Neuronal stem cell (in vitro differentiated cells): ENCODE measurements at regions not wholly inside any gene's neighbourhood (a gene's known extent, or its start where the extent isn't known, plus 50 kb on each side); places are given as distances from the start of the nearest gene placed in this dataset.
A peak's percentile ranks its signal among the peaks of the same experiment; 100 is the strongest.

ENCODE experiments used
- DNase-seq: peaks from one replicate; pipeline ENCODE4 v3.0.0-alpha.2; 2013; ENCODE audit warnings: low spot score
- H2AFZ ChIP-seq: one replicate; pipeline ENCODE4 v1.6.1; 2013; ENCODE audit warnings: mild to moderate bottlenecking, low read length, inconsistent platforms
- H2AK5ac ChIP-seq: 2 replicates; pipeline ENCODE4 v1.6.1; 2013; ENCODE audit warnings: low read depth, mild to moderate bottlenecking, inconsistent platforms, low read length, moderate library complexity, mixed read lengths
- H2BK120ac ChIP-seq: 2 replicates; pipeline ENCODE4 v1.6.1; 2013; ENCODE audit warnings: low read depth, mild to moderate bottlenecking, inconsistent platforms, low read length, moderate library complexity, mixed read lengths
- H2BK12ac ChIP-seq: one replicate; pipeline ENCODE4 v1.6.1; 2013; ENCODE audit warnings: low read length, inconsistent platforms
- H2BK15ac ChIP-seq: 2 replicates; pipeline ENCODE4 v1.6.1; 2013; ENCODE audit warnings: mild to moderate bottlenecking, low read length, inconsistent platforms, mixed read lengths
- H2BK5ac ChIP-seq: one replicate; pipeline ENCODE4 v1.6.1; 2013; ENCODE audit warnings: inconsistent platforms, mild to moderate bottlenecking, low read length, moderate library complexity
- H3K14ac ChIP-seq: one replicate; pipeline ENCODE4 v1.6.1; 2013; ENCODE audit warnings: low read length, inconsistent platforms
- H3K18ac ChIP-seq: 2 replicates; pipeline ENCODE4 v1.6.1; 2013; ENCODE audit warnings: low read length, inconsistent platforms
- H3K23ac ChIP-seq: 2 replicates; pipeline ENCODE4 v1.6.1; 2013; ENCODE audit warnings: low read depth, mild to moderate bottlenecking, mixed read lengths, low read length, inconsistent platforms; ENCODE audit not compliant: poor library complexity
- H3K27ac ChIP-seq: replicated peaks from 3 replicates; pipeline ENCODE4 v1.5.1; 2013; ENCODE audit warnings: low read length, inconsistent platforms
- H3K27me3 ChIP-seq, 3 experiments: 2 replicates each; pipeline ENCODE4 v1.6.1; 2013; ENCODE audit warnings: low read length in 3 of 3, mild to moderate bottlenecking in 2 of 3, inconsistent platforms in 1 of 3, low read depth in 1 of 3, mixed read lengths in 1 of 3, moderate library complexity in 1 of 3; ENCODE audit not compliant: control insufficient read depth in 3 of 3, insufficient read depth in 3 of 3
- H3K36me3 ChIP-seq, 2 donors: replicated peaks in 1 of 2; 2 replicates each; pipeline ENCODE4 v1.6.1; 2013; ENCODE audit warnings: low read length in 2 of 2; ENCODE audit not compliant: control insufficient read depth in 2 of 2, insufficient read depth in 2 of 2
- H3K4ac ChIP-seq: 2 replicates; pipeline ENCODE4 v1.6.1; 2013; ENCODE audit warnings: inconsistent platforms, mild to moderate bottlenecking, low read length, moderate library complexity
- H3K4me1 ChIP-seq, 2 donors: 1 replicate in 1 of 2; 2 replicates in 1 of 2; pipeline ENCODE4 v1.6.1; 2013; ENCODE audit warnings: low read length in 2 of 2, low read depth in 1 of 2; ENCODE audit not compliant: control insufficient read depth in 2 of 2, insufficient read depth in 1 of 2
- H3K4me2 ChIP-seq: one replicate; pipeline ENCODE4 v1.6.1; 2013; ENCODE audit warnings: mild to moderate bottlenecking, low read length, inconsistent platforms; ENCODE audit not compliant: insufficient read depth, poor library complexity, severe bottlenecking
- H3K4me3 ChIP-seq, 2 donors: 2 replicates each; pipeline ENCODE4 v1.5.1; 2013; ENCODE audit warnings: low read length in 2 of 2, mild to moderate bottlenecking in 2 of 2, inconsistent platforms in 1 of 2, moderate library complexity in 1 of 2
- H3K79me1 ChIP-seq: one replicate; pipeline ENCODE4 v1.6.1; 2013; ENCODE audit warnings: low read depth, mild to moderate bottlenecking, inconsistent platforms, low read length, moderate library complexity
- H3K9ac ChIP-seq: one replicate; pipeline ENCODE4 v1.6.1; 2013; ENCODE audit warnings: mild to moderate bottlenecking, low read depth, low read length, inconsistent platforms; ENCODE audit not compliant: poor library complexity
- H3K9me3 ChIP-seq, 2 donors: replicated peaks in 1 of 2; 2 replicates each; pipeline versions ENCODE3 to v1.6.1; 2013; ENCODE audit warnings: low read length in 2 of 2, mild to moderate bottlenecking in 2 of 2, inconsistent platforms in 1 of 2, low read depth in 1 of 2, mixed read lengths in 1 of 2, moderate library complexity in 1 of 2; ENCODE audit not compliant: control insufficient read depth in 2 of 2, insufficient read depth in 1 of 2
- H4K8ac ChIP-seq: one replicate; pipeline ENCODE4 v1.6.1; 2013; ENCODE audit warnings: low read depth, mild to moderate bottlenecking, inconsistent platforms, low read length, moderate library complexity
- H4K91ac ChIP-seq: one replicate; pipeline ENCODE4 v1.6.1; 2013; ENCODE audit warnings: low read length, low read depth, mild to moderate bottlenecking, inconsistent platforms; ENCODE audit not compliant: poor library complexity
- WGBS, 2 donors: extraction: QIAGEN DNeasy Blood & Tissue Kit; methylation state at CpG; one replicate each; pipeline ENCODE4 v1.1.7; 2013; ENCODE audit warnings: missing lambda C conversion rate in 2 of 2, mixed read lengths in 1 of 2; ENCODE audit not compliant: insufficient read length in 2 of 2, insufficient replicate concordance in 1 of 2; ENCODE audit errors: extremely low coverage in 2 of 2; 5-methylcytosine and 5-hydroxymethylcytosine counted together

- H4K8ac ChIP-seq = no peak overlapping the region
- H3K4me3 ChIP-seq = no peak overlapping the region
- DNase-seq = no peak
- no peak overlapping the region for H2BK5ac ChIP-seq
- H4K91ac ChIP-seq = no peak overlapping the region
- H3K9ac ChIP-seq = no peak overlapping the region
- H3K27ac ChIP-seq = no peak overlapping the region
- H3K36me3 ChIP-seq = no peaks in the 10 kb centered on the region
- H3K4me1 ChIP-seq = peaks cover 0 to 6% of the 10 kb centered on the region in 2 donors
- H3K18ac ChIP-seq = no peak overlapping the region
- H3K23ac ChIP-seq = no peak overlapping the region
- H2BK15ac ChIP-seq = no peak overlapping the region
- H3K79me1 ChIP-seq = no peaks in the 10 kb centered on the region
- no peaks in the 10 kb centered on the region for H3K9me3 ChIP-seq
- H3K27me3 ChIP-seq = no peaks in the 10 kb centered on the region
- no peak overlapping the region for H2BK12ac ChIP-seq
- WGBS, 2 donors = no CpG with 5 or more reads among the region's 2 CpGs
- no peak overlapping the region for H2AK5ac ChIP-seq
- H3K4me2 ChIP-seq = no peak overlapping the region
- no peak overlapping the region for H3K4ac ChIP-seq
- H3K14ac ChIP-seq = no peak overlapping the region
- H2AFZ ChIP-seq = no peak overlapping the region
- no peak overlapping the region for H2BK120ac ChIP-seq
Measured at GRCh38 chr16:54453871-54454270, 167.3 kb upstream of the IRX3 start.

DNA sequence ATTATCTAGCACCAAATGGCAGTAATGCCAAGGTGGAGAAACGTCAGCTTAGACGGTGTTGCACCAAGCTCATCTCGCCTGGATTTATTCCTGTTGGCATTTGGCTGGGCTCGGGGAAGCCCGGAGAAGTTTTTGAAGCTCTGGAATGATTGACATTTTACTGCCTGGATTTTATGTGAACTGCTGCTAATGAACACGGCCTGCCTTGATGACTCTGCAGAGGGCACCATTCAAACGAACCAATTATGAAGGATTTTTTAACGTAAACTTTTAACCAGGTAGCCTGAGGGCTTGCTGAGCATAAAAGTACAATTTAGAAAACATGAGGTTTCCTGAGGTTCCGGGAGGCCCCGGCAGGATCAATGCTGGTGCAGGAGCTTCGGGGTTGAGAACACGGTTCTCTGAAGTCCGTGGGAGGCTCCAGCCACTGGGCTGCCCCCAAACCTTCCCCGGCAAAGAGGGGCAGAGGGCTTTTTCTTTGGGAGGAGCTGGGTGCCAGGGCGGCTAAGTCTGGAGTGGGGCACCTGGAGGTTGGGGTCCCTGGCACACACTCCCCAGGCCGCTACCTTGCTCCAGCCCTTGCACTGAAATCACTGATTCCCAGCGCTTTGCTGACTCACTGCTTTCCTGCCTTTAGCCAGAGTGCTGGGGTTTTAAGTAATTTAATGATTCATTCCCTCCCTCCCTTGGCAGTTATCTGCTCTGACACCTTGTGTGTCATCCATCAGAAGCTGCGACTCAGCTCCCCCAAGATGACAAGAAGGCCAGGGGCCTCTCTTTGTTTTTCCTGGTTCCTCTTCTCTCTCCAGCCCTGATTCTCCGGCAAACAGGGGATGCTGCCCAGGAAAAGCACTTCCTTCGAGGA, 161.2 kb upstream of the IRX3 start:
- Histone ChIP-seq H3K23ac (no peak overlapping the region), H3K27ac (no peak overlapping the region), H4K91ac (no peak overlapping the region), H3K4me2 (no peak overlapping the region), H2AFZ (no peak overlapping the region), H2BK15ac (no peak overlapping the region), H2AK5ac (no peak overlapping the region), H2BK12ac (no peak overlapping the region), H4K8ac (no peak overlapping the region), H3K18ac (no peak overlapping the region), H2BK5ac (no peak overlapping the region), H3K36me3 (no peaks in the 10 kb centered on the region), H2BK120ac (no peak overlapping the region), H3K4ac (no peak overlapping the region), H3K9ac (no peak overlapping the region), H3K9me3 (peaks cover 0 to 6% of the 10 kb centered on the region in 2 donors), H3K27me3 (peaks cover 0 to 3% (median 0%) of the 10 kb centered on the region in 3 experiments), H3K79me1 (no peaks in the 10 kb centered on the region), H3K4me1 (peaks cover 0 to 4% of the 10 kb centered on the region in 2 donors), H3K14ac (no peak overlapping the region), H3K4me3 (no peak overlapping the region)
- WGBS, 2 donors = no CpG with 5 or more reads among the region's 20 CpGs
- DNase-seq = no peak

GRCh38 chr16:54446639-54447038, 160.1 kb upstream of the IRX3 start:
- no peak overlapping the region for H2AK5ac ChIP-seq
- no peak overlapping the region for H3K23ac ChIP-seq
- H4K91ac ChIP-seq = no peak overlapping the region
- H3K79me1 ChIP-seq = no peaks in the 10 kb centered on the region
- no CpG with 5 or more reads among the region's 10 CpGs for WGBS, 2 donors
- H2AFZ ChIP-seq = peak overlapping the region; percentile 47
- no peaks in the 10 kb centered on the region for H3K36me3 ChIP-seq
- no peak overlapping the region for H3K4me3 ChIP-seq
- no peak overlapping the region for H3K4me2 ChIP-seq
- H3K9me3 ChIP-seq = peaks cover 0 to 6% of the 10 kb centered on the region in 2 donors
- no peak overlapping the region for H3K14ac ChIP-seq
- H3K4ac ChIP-seq = no peak overlapping the region
- no peak overlapping the region for H3K18ac ChIP-seq
- no peak overlapping the region for H2BK120ac ChIP-seq
- H3K27me3 ChIP-seq = peaks cover 0 to 3% (median 0%) of the 10 kb centered on the region in 3 experiments
- no peak overlapping the region for H2BK12ac ChIP-seq
- no peak overlapping the region for H3K9ac ChIP-seq
- no peak overlapping the region for H2BK15ac ChIP-seq
- DNase-seq = no peak
- H4K8ac ChIP-seq = no peak overlapping the region
- H2BK5ac ChIP-seq = no peak overlapping the region
- no peak overlapping the region for H3K27ac ChIP-seq
- H3K4me1 ChIP-seq = peaks cover 0 to 4% of the 10 kb centered on the region in 2 donors

DNA sequence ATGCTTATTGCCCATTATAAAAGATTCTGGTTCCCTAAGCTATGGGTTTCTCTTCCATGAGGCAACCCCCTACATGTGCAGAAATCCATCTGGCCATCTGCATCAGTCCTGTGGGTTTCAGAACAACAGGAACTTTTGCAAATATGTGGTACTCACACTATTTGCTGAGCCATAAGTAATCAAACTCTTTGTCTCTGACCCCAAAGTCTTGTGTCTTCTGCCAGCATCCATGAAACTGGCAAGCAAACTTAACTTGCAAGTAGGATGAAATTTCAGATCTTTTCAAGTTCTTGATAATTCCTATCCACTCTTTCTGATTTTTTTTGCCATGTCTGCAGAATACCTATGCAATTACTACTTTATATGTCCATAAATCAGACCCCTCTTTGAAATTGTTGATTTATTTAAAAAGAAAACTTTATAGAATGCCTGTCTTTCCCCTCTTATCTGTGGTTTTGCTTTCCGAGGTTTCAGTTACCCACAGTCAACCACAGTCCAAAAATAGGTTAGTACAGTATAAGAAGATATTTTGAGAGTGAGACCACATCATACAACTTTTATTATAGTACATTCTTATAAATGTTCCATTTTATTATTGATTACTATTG, 158.4 kb upstream of the IRX3 start:
- Histone ChIP-seq H4K91ac (no peak overlapping the region), H3K4me3 (no peak overlapping the region)
- DNase-seq = no peak

More for the DNA sequence above, 158.4 kb upstream of the IRX3 start:
- Histone ChIP-seq H2AFZ (no peak overlapping the region), H2BK5ac (no peak overlapping the region), H3K9me3 (peaks cover 0 to 6% of the 10 kb centered on the region in 2 donors), H2BK15ac (no peak overlapping the region), H2AK5ac (no peak overlapping the region), H3K4me2 (no peak overlapping the region), H3K23ac (no peak overlapping the region), H3K4me1 (peaks cover 0 to 4% of the 10 kb centered on the region in 2 donors), H3K4ac (no peak overlapping the region), H3K9ac (no peak overlapping the region), H3K27me3 (peaks cover 0 to 3% (median 0%) of the 10 kb centered on the region in 3 experiments), H3K14ac (no peak overlapping the region), H3K18ac (no peak overlapping the region), H2BK120ac (no peak overlapping the region), H3K36me3 (no peaks in the 10 kb centered on the region), H3K27ac (no peak overlapping the region), H2BK12ac (no peak overlapping the region), H4K8ac (no peak overlapping the region), H3K79me1 (no peaks in the 10 kb centered on the region)
- no CpG with 5 or more reads among the region's 1 CpG for WGBS, 2 donors
